Stromal cell of bone marrow (primary cell): ENCODE measurements at regions not wholly inside any gene's neighbourhood (a gene's known extent, or its start where the extent isn't known, plus 50 kb on each side); places are given as distances from the start of the nearest gene placed in this dataset.
"Not testable (repeated sequence)": the region's sequence is repeated elsewhere in the genome, so short reads cannot be mapped to it uniquely, and the experiment has no call there.

Experiments used
- DNase-seq: peaks from one replicate; pipeline ENCODE4 v3.0.0-alpha.2; 2012; ENCODE audit warnings: low read depth

- no peak for DNase-seq
Measured at GRCh38 chr12:112711026-112711425, 80.5 kb upstream of the RPH3A start.

- DNase-seq: no peak
Measured at GRCh38 chr12:112711507-112711906, 80.0 kb upstream of the RPH3A start.

GRCh38 chr12:112712751-112713150 lies 78.8 kb upstream of the RPH3A start:
- not testable (repeated sequence) for DNase-seq

DNA sequence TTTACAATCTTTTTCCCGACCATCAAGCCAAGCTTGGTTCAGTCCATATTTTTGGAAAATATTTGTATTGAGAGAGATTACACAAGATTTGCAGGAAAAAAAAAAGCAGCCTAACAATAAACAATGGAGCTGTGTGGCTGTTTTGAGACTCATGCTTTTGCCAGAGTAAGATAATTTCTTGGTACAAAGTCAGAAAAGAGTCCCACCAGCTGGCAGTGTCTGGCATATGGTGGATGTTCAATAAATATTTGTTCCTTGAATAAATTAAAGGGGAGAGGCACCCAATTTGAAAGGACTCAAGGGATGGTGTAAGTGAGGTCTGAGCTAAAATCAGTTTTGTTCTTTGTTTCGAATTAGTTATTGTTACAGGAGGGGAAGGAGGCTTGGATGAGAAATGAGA lies 78.1 kb upstream of the RPH3A start:
- DNase-seq: no peak

DNA sequence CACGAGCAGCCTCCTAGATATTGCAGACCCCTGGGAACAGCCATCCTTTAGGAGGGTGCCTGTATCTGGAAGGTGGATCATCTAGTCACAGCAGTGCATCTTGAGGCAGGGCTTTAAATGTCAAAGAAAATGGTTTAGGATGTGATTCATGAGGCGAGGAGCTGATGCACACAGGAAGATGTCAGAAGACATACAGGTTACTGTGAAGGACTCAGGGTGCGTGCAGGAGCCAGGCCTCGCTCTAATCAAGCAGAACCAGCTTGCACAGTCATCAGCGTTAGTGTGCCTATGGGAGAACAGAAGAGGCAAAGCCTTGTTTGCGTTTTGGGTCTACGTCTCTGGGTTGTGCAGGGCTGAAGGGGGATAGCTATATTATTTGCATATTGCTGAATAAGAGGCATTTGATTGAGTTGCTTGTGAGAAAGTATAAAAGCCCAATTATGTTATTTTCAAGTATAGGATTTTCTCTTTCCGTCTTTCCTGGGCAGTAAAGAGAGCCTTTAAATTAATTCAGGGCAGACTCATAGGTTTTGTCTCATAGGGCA lies 77.3 kb upstream of the RPH3A start:
- no peak for DNase-seq

DNA sequence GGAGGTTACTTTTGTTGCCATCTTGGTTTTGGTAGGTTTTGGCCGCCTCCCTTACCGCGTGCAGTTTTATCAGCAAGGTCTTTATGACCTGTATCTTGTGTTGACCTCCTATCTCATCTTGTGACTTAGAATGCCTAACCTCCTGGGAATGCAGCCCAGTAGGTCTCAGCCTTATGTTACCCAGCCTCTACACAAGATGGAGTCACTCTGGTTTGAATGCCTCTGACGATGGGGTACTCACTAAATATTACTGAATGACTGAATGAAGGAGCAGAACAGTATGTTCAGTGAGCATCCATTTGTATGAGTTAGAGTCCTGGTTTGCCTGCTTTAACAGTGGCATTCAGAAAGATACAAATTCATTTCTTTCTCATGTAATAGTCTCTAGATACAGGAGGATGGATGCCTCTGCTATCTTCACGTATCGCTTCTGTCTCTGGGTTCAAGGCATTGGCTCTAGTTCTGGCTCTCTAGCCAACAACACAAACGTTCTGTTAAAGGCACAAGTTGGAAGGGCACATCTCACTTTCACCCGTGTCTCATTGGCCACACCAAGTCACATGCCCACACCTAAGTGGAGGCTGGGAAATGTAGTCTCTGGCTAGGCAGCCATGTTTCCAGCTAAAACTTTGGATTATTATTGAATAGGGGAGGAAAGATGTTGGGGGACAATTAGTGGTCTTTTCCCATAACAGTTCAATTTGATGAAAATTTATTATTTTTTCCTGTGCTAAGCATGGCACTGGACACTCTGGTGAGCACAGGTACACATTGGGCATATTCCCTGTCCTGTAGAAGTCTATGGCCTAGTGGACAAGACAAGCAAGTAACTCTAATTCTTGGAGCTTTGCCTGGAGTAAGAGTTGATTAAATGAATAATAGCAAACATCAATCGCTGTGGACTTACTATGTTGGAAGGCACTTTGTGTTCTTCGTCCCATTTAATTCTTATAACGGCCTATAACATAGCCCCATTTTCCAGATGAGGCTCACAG lies 75.2 kb upstream of the RPH3A start:
- DNase-seq: no peak

DNA sequence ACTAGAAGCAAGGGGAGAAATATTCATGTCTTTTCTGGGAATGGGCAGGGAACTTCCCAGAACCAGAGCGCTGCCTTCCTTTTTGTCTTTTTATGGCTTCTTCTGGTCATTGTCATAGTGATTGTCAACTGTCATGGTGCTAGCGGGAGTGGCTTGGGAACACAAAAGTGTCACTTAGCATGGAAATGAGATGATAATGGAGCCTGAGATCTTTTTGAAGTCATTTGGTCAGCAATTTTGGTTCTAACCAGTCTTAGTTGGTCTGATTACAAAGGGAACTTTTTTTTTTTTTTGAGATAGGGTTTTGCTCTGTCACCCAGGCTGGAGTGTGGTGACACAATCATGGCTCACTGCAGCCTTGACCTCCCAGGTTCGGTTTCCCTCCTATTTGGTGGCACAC lies 62.7 kb upstream of the RPH3A start:
- no peak for DNase-seq

GRCh38 chr12:112734859-112735695 lies 56.5 kb upstream of the RPH3A start:
- DNase-seq: no peak

- peak; percentile 18 for DNase-seq
Measured at GRCh38 chr12:112738531-112738930, 53.0 kb upstream of the RPH3A start.

GRCh38 chr12:112740387-112740934 lies 51.1 kb upstream of the RPH3A start:
- DNase-seq: no peak

GRCh38 chr12:112741106-112741505 lies 50.4 kb upstream of the RPH3A start:
- no peak for DNase-seq
